ENCODE measurements at regions not wholly inside any gene's neighbourhood (a gene's known extent, or its start where the extent isn't known, plus 50 kb on each side); places are given as distances from the start of the nearest gene placed in this dataset.
"Not testable (repeated sequence)": the region's sequence is repeated elsewhere in the genome, so short reads cannot be mapped to it uniquely, and the experiment has no call there.

DNA sequence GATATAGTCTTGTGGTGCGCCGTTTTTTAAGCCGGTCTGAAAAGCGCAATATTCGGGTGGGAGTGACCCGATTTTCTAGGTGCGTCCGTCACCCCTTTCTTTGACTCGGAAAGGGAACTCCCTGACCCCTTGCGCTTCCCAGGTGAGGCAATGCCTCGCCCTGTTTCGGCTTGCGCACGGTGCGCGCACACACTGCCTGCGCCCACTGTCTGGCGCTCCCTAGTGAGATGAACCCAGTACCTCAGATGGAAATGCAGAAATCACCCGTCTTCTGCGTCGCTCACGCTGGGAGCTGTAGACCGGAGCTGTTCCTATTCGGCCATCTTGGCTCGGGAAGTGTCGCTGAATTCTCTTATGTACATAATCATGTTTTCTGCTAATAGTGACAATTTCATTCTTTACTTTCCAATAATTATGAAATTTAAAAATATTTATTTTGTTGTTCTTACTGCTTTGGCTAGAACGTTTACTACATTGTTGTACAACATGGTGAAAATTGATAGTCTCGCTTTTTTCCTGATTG, 61.2 kb upstream of the MINDY3 start:
- DNase-seq (ENCODE audit: low read depth); H3K4me3 ChIP-seq (ENCODE audit: low read length): not testable (repeated sequence)

DNA sequence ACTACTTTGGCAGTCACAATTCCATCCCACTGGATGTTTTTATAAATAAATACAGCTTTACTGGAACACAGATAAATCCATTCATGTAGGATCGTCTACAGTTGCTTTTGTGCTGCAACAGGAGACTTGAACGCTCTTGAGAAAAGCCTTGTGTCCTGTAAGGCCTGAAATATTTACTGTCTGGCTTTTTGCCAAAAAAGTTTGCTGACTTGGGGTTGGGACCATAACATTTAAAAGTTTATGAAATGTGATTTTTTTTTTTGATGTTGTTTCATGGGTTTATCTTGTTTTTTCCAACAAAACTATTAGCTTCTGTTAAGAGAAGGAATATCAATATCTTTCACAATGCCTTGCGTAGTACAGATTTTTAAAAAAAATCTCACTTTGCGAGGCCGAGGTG, 71.1 kb upstream of the MINDY3 start:
- H3K4me3 ChIP-seq (ENCODE audit: low read length), result no peak overlapping the region
- DNase-seq (ENCODE audit: low read depth), result no peak
- TF ChIP-seq, protein P1, sequence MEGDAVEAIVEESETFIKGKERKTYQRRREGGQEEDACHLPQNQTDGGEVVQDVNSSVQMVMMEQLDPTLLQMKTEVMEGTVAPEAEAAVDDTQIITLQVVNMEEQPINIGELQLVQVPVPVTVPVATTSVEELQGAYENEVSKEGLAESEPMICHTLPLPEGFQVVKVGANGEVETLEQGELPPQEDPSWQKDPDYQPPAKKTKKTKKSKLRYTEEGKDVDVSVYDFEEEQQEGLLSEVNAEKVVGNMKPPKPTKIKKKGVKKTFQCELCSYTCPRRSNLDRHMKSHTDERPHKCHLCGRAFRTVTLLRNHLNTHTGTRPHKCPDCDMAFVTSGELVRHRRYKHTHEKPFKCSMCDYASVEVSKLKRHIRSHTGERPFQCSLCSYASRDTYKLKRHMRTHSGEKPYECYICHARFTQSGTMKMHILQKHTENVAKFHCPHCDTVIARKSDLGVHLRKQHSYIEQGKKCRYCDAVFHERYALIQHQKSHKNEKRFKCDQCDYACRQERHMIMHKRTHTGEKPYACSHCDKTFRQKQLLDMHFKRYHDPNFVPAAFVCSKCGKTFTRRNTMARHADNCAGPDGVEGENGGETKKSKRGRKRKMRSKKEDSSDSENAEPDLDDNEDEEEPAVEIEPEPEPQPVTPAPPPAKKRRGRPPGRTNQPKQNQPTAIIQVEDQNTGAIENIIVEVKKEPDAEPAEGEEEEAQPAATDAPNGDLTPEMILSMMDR (conservative IDR thresholded peaks at IDR 0.05; ENCODE audit: low read depth, low read length), result no peak

DNA sequence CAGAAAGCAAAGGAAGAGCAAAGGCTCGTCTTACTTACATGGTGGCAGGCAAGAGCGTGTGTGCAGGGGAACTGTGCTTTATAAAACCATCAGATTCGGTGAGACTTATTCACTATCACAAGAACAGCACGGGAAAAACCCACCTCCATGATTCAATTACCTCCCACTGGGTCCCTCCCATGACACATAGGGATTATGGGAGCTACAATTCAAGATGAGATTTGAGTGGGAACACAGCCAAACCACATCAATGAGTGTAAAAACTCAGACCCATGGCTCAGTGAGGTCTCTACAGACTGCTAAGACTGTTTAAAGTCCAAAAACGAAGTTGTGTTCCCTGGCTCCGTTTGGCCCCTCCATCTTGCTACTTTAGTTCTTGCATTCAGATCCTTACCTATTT, 79.2 kb upstream of the MINDY3 start:
- not testable (repeated sequence) for DNase-seq (ENCODE audit: low read depth); H3K4me3 ChIP-seq (ENCODE audit: low read length)

DNA sequence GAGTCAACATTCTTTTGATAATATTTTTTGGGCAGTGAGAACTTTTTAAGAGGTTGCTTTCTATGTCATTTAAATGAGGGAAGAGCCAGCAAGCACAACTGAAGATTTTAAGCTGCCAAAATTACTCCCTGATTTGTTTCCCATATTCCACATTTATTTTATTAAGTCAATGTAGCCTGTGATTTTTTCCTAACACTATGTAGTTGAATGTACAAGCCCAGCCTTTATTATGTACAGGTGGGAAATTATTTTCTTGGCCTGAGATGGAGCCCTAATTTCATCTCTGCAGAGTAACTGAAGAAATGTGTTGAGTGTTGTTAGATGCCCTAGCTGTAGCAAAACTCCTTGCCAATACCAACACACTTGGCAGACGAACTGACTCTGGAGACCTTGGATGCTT, 83.1 kb upstream of the MINDY3 start:
- TF ChIP-seq, protein P1 (conservative IDR thresholded peaks at IDR 0.05; ENCODE audit: low read depth, low read length), result no peak
- no peak for DNase-seq (ENCODE audit: low read depth)
- H3K4me3 ChIP-seq (ENCODE audit: low read length), result no peak overlapping the region

DNA sequence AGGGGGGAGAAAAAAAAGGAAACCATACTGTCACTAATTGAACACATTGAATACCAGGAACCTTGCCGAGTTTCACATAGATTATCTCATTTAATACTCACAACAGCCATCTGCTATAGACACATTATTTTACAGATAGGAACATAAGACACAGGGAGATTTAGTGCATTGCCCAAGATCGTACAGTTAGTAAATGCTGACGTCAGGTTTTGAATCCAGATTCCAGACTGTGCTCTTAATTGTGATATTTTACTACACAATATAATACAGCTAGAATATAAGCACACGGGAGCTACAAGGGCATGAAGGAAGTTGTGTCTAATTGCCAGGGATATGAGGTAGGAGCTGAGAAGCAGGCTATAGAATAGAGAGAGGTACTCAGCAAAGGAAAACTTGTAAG, 93.9 kb upstream of the MINDY3 start:
- TF ChIP-seq, protein P1 (conservative IDR thresholded peaks at IDR 0.05; ENCODE audit: low read depth, low read length), result no peak
- DNase-seq (ENCODE audit: low read depth), result no peak
- no peak overlapping the region for H3K4me3 ChIP-seq (ENCODE audit: low read length)

DNA sequence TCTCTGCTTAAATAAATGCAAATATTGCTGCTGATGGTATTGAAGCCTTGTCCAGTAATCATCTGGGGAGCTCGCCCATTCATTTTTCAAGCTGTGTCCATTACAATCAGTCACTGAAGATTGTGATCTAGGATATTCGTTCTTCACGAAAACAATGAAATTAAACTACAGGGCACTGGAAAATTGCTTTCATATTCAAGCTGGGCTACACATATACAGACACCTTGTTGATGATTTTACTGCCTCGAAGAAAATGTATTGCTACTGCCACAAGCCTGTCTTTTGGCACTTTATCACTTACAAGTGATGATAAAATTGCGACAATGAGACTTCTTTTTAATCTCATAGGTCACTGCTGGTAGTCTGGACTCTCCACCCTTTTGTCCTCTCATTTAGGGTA, 100.0 kb upstream of the MINDY3 start:
- no peak overlapping the region for H3K4me3 ChIP-seq (ENCODE audit: low read length)
- TF ChIP-seq, protein P1 (conservative IDR thresholded peaks at IDR 0.05; ENCODE audit: low read depth, low read length), result no peak
- DNase-seq (ENCODE audit: low read depth), result no peak

DNA sequence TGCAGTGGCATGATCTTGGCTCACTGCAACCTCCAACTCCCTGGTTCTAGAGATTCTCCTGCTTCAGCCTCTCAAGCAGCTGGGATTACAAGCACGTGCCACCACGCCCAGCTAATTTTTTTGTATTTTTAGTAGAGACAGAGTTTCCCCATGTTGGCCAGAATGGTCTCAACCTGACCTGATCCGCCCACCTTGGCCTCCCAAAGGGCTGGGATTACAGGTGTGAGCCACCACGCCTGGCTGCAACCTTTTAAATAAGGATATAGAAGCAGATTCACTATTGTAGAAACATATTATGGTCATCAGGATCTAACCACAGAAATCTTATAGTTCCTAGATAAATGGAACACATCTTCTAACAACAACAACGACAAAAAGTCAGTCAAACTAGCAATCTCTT, 112.4 kb upstream of the MINDY3 start:
- not testable (repeated sequence) for DNase-seq (ENCODE audit: low read depth)

DNA sequence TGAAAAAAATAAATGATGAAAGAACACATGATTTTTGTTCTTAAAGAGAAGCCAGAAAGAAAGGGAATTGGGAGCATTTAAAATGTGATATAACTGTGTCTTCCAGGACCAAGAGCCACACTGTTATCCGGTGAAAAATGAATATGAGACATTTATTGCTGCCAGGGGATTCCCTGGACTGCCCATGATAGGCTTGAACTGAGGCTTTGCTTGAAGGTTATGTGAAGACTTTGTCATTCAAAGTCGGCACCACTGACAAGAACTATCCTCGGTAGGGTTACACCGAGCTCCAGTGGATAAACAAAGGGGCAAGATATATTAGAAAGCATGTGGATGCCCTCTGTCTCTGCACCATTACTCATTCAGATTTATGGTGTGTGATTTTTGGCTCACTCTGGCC, 125.4 kb upstream of the MINDY3 start:
- no peak for DNase-seq (ENCODE audit: low read depth)
- H3K4me3 ChIP-seq (ENCODE audit: low read length), result no peak overlapping the region
- TF ChIP-seq, protein P1 (conservative IDR thresholded peaks at IDR 0.05; ENCODE audit: low read depth, low read length), result no peak

More for the DNA sequence above, 112.4 kb upstream of the MINDY3 start:
- H3K4me3 ChIP-seq (ENCODE audit: low read length), result not testable (repeated sequence)

DNA sequence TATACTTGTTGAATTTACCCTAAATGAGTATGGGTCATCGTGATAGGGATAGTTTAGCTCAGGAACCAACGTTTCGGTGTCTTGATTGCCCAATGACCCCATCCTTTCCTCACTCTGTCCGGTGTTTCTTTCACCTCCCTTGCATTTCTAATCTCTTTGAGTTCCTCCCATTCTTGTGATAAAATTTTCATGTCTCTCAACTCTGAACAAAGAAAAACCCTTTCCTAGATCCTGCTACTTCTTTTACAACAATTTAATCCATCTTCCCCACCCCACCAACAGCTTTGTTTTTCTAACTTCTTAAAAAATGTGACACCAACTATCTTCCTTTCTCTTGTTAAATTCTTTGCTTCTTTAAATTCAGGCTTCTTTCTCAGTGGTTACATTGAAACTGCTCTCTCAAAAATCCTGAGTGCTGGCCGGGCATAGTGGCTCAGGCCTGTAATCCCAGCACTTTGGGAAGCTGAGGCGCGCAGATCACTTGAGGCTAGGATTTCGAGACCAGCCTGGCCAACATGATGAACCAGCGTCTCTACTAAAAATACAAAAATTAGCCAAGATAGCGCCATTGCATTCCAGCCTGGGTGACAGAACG, 130.3 kb upstream of the MINDY3 start:
- TF ChIP-seq, protein P1 (conservative IDR thresholded peaks at IDR 0.05; ENCODE audit: low read depth, low read length), result no peak
- no peak overlapping the region for H3K4me3 ChIP-seq (ENCODE audit: low read length)
- DNase-seq (ENCODE audit: low read depth), result no peak

Data from retinal pigment epithelial cell (primary cell).